HG02981 (cell line): ENCODE measurements at regions not wholly inside any gene's neighbourhood (a gene's known extent, or its start where the extent isn't known, plus 50 kb on each side); places are given as distances from the start of the nearest gene placed in this dataset.
"Not testable (repeated sequence)": the region's sequence is repeated elsewhere in the genome, so short reads cannot be mapped to it uniquely, and the experiment has no call there.

ENCODE experiments used
- ATAC-seq: cut with Tn5 transposase; IDR thresholded peaks from one replicate; pipeline ENCODE4 v1.9.1; 2021; ENCODE audit warnings: mild to moderate bottlenecking, moderate library complexity; ENCODE audit not compliant: unreplicated experiment

DNA sequence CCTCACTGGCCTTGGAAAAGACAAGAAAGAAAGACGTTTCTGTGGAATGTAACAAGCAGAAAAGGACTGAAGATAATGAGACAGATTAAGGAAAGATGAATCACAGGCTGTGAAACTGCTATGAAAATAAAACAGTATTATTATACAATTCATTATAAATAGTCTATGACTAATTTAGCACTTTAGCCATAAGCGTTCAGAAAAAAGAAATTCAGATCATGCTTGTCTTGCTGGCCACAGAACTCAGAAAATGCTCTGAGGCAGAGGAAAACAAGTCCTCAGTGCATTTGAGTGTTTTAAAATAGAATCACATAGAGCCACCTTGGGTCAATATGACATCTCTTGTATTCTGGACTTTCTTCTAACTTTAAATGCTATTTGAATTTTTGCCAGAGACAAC is 65.9 kb upstream of the NBPF26 start:
- not testable (repeated sequence) for ATAC-seq

DNA sequence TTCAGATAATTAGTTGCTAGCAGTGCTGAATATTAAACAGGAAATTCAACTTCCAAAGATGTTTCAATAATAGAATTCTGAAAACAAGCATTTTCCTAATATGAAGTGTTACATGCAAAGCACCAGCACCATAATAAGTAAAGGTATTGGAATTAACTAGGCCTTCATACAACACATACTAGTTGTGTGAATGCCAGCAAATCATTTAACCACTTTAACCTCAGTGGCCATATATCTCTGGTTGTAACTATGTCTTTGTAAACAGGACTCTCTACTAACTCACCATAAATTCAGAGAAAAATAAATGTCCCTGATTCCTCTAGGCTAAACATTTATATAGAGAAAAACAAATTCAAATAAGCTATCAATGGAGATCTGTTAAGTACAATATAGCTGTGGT is 65.1 kb upstream of the NBPF26 start:
- ATAC-seq, result not testable (repeated sequence)

DNA sequence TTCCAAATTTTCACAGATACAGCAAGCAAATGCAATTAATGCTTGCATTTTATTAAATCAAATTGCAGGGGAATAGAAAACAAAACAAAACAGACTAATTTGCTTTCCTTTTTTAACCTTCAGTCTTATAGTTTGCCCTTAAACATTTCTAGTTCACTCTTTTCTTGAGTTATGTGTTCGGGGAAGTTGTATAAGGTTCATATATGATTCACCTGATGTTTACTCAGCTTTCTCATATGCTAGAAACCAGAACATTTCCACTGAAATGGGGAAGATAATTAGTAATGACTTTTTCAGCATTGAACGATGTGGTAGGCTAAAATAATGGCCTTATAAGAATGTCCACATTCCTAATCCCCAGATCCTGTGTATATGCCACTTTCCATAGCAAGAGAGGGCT is 64.6 kb upstream of the NBPF26 start:
- ATAC-seq, result not testable (repeated sequence)

DNA sequence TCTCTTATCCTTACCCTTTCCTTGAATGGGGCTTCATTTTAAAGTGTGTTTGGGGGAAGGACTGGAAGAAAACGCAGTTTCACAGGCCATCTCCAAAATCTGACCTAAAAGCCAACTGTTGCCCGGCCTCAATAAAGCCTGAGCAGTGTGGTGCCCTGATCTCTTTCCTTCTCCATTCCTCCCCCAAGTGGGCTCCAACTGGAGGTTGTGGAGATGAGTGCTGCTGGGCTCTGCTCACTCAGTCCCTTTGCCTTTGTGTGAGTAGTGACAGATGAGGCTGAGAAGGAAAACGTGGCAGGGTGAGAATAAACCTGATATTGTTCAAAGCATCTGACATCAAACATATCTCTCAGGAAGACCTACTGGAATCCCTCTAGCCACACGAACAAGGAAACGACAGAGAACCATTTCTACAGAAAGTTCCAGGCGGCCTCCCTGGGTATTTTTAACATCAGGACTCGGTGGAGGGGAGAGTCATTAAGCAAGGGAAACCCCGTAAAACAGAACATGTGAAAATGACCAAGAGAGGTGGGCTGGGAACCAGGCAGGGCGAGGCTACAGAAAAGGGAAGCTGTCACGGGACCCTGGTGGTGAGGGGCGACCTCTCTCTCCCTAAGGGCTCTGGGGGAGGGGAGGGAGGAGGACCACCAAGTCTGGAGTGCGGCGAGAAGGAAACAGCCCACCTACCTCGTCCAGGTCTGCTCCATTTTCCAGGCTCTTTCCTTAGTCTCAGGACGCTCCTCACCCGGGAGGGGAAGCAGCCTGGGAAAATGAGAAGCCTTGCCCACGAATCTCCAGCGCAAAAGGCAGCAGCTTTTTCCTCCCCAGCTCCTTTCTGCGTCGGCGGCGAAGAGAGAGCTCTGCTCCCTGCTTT is 59.1 kb upstream of the NBPF26 start:
- ATAC-seq, result not testable (repeated sequence)

DNA sequence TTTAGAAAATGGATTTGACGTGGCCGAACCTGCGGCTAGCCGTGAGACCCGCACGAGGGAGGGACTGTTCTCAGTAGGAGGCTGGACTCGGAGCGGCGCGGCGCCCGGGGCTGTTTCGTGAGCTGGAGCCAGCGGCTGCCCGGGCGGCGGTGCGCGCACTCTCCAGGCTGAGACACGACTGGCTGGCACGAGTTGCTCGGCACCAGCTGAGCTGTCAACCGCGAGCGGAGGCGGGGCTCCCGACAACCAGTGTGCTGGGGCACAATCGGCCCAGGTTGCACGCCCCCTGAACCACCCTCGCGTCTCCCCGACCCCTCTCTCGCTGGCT is 58.5 kb upstream of the NBPF26 start:
- not testable (repeated sequence) for ATAC-seq

DNA sequence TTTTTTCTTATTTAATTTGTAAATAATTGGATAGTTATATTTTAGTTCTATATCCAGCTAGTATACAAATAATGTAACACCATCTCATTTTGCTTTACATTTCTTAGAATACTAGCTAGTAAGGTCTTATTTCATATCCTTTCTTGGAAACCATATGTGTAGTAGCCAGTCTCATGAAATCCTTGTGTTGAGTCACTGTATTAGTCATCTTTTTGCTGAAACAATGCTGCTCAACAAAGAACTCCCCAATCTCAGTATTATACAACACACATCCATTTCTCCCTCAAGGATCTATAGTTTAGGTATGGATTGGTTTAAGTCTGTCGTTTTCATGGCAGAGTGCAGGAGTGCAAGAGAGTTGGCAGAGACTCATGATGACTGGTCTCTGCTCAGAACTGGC is 55.6 kb upstream of the NBPF26 start:
- ATAC-seq, result not testable (repeated sequence)
